ENCODE measurements at regions not wholly inside any gene's neighbourhood (a gene's known extent, or its start where the extent isn't known, plus 50 kb on each side); places are given as distances from the start of the nearest gene placed in this dataset.

GRCh38 chr14:83850092-83850491, 1679.9 kb upstream of the FLRT2 start:
- TF ChIP-seq ZNF362 (tag by site-specific recombination; IDR thresholded peaks at IDR 0.05) (no peak), CTCF (tag by site-specific recombination; IDR thresholded peaks at IDR 0.05) (no peak), ZNF530 (tag by site-specific recombination; IDR thresholded peaks at IDR 0.05; ENCODE audit: low read depth) (no peak), ZFP37 (tag by site-specific recombination; IDR thresholded peaks at IDR 0.05) (no peak), ZNF776 (tag by site-specific recombination; IDR thresholded peaks at IDR 0.05; ENCODE audit: borderline replicate concordance) (no peak), ZNF239 (tag by site-specific recombination; IDR thresholded peaks at IDR 0.05) (no peak), ZNF785 (tag by site-specific recombination; IDR thresholded peaks at IDR 0.05) (no peak), HIC1 (tag by site-specific recombination; IDR thresholded peaks at IDR 0.05) (no peak), ZNF10 (tag by site-specific recombination; IDR thresholded peaks at IDR 0.05) (no peak), ATF2 (tag by site-specific recombination; IDR thresholded peaks at IDR 0.05; ENCODE audit: low read depth) (no peak), PBX3 (CRISPR knock-in tag; IDR thresholded peaks at IDR 0.05) (no peak), GLIS1 (tag by site-specific recombination; IDR thresholded peaks at IDR 0.05) (no peak), TRIM28 (IDR thresholded peaks at IDR 0.05; ENCODE audit: borderline replicate concordance, low read length) (no peak), ZNF138 (tag by site-specific recombination; IDR thresholded peaks at IDR 0.05; ENCODE audit: borderline replicate concordance) (no peak)
